ENCODE measurements at regions not wholly inside any gene's neighbourhood (a gene's known extent, or its start where the extent isn't known, plus 50 kb on each side); places are given as distances from the start of the nearest gene placed in this dataset.

DNA sequence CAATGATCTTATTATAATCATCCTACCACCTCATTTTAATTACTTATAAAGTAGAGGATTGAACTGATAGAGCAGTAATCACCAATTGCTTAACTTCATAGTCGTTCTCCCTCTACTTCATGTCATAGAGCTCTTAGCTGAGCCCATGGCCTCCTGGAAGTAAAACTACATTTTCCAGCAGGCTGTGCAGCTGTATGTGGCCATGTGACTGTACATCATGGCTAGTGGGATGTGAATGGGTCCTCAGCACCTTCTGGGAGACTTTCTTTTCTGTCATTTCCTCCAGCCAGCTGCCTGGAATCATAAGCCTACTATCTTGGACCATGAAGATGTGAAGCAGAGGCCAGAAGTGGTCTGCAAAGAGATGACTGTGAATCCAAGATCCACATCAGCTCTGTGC lies 128.7 kb upstream of the SKOR2 start:
- no peak for TF ChIP-seq EZH2 (IDR thresholded peaks at IDR 0.05)
- TF ChIP-seq POLR2AphosphoS5 (IDR thresholded peaks at IDR 0.05; ENCODE audit: borderline replicate concordance, low read depth, low read length): no peak
- no peak for TF ChIP-seq FOXP2 (optimal IDR thresholded peaks at IDR 0.05; ENCODE audit: control extremely low read depth, extremely low read length, insufficient read depth)
